Neuronal stem cell (in vitro differentiated cells): ENCODE measurements at regions not wholly inside any gene's neighbourhood (a gene's known extent, or its start where the extent isn't known, plus 50 kb on each side); places are given as distances from the start of the nearest gene placed in this dataset.
"Not testable (repeated sequence)": the region's sequence is repeated elsewhere in the genome, so short reads cannot be mapped to it uniquely, and the experiment has no call there.

Experiments used
- DNase-seq: peaks from one replicate; pipeline ENCODE4 v3.0.0-alpha.2; 2013; ENCODE audit warnings: low spot score
- H2AFZ ChIP-seq: one replicate; pipeline ENCODE4 v1.6.1; 2013; ENCODE audit warnings: mild to moderate bottlenecking, low read length, inconsistent platforms
- H2AK5ac ChIP-seq: 2 replicates; pipeline ENCODE4 v1.6.1; 2013; ENCODE audit warnings: low read depth, mild to moderate bottlenecking, inconsistent platforms, low read length, moderate library complexity, mixed read lengths
- H2BK120ac ChIP-seq: 2 replicates; pipeline ENCODE4 v1.6.1; 2013; ENCODE audit warnings: low read depth, mild to moderate bottlenecking, inconsistent platforms, low read length, moderate library complexity, mixed read lengths
- H2BK12ac ChIP-seq: one replicate; pipeline ENCODE4 v1.6.1; 2013; ENCODE audit warnings: low read length, inconsistent platforms
- H2BK15ac ChIP-seq: 2 replicates; pipeline ENCODE4 v1.6.1; 2013; ENCODE audit warnings: mild to moderate bottlenecking, low read length, inconsistent platforms, mixed read lengths
- H2BK5ac ChIP-seq: one replicate; pipeline ENCODE4 v1.6.1; 2013; ENCODE audit warnings: inconsistent platforms, mild to moderate bottlenecking, low read length, moderate library complexity
- H3K14ac ChIP-seq: one replicate; pipeline ENCODE4 v1.6.1; 2013; ENCODE audit warnings: low read length, inconsistent platforms
- H3K18ac ChIP-seq: 2 replicates; pipeline ENCODE4 v1.6.1; 2013; ENCODE audit warnings: low read length, inconsistent platforms
- H3K23ac ChIP-seq: 2 replicates; pipeline ENCODE4 v1.6.1; 2013; ENCODE audit warnings: low read depth, mild to moderate bottlenecking, mixed read lengths, low read length, inconsistent platforms; ENCODE audit not compliant: poor library complexity
- H3K27ac ChIP-seq: replicated peaks from 3 replicates; pipeline ENCODE4 v1.5.1; 2013; ENCODE audit warnings: low read length, inconsistent platforms
- H3K27me3 ChIP-seq, 3 experiments: 2 replicates each; pipeline ENCODE4 v1.6.1; 2013; ENCODE audit warnings: low read length in 3 of 3, mild to moderate bottlenecking in 2 of 3, inconsistent platforms in 1 of 3, low read depth in 1 of 3, mixed read lengths in 1 of 3, moderate library complexity in 1 of 3; ENCODE audit not compliant: control insufficient read depth in 3 of 3, insufficient read depth in 3 of 3
- H3K36me3 ChIP-seq, 2 donors: replicated peaks in 1 of 2; 2 replicates each; pipeline ENCODE4 v1.6.1; 2013; ENCODE audit warnings: low read length in 2 of 2; ENCODE audit not compliant: control insufficient read depth in 2 of 2, insufficient read depth in 2 of 2
- H3K4ac ChIP-seq: 2 replicates; pipeline ENCODE4 v1.6.1; 2013; ENCODE audit warnings: inconsistent platforms, mild to moderate bottlenecking, low read length, moderate library complexity
- H3K4me1 ChIP-seq, 2 donors: 1 replicate in 1 of 2; 2 replicates in 1 of 2; pipeline ENCODE4 v1.6.1; 2013; ENCODE audit warnings: low read length in 2 of 2, low read depth in 1 of 2; ENCODE audit not compliant: control insufficient read depth in 2 of 2, insufficient read depth in 1 of 2
- H3K4me2 ChIP-seq: one replicate; pipeline ENCODE4 v1.6.1; 2013; ENCODE audit warnings: mild to moderate bottlenecking, low read length, inconsistent platforms; ENCODE audit not compliant: insufficient read depth, poor library complexity, severe bottlenecking
- H3K4me3 ChIP-seq, 2 donors: 2 replicates each; pipeline ENCODE4 v1.5.1; 2013; ENCODE audit warnings: low read length in 2 of 2, mild to moderate bottlenecking in 2 of 2, inconsistent platforms in 1 of 2, moderate library complexity in 1 of 2
- H3K79me1 ChIP-seq: one replicate; pipeline ENCODE4 v1.6.1; 2013; ENCODE audit warnings: low read depth, mild to moderate bottlenecking, inconsistent platforms, low read length, moderate library complexity
- H3K9ac ChIP-seq: one replicate; pipeline ENCODE4 v1.6.1; 2013; ENCODE audit warnings: mild to moderate bottlenecking, low read depth, low read length, inconsistent platforms; ENCODE audit not compliant: poor library complexity
- H3K9me3 ChIP-seq, 2 donors: replicated peaks in 1 of 2; 2 replicates each; pipeline versions ENCODE3 to v1.6.1; 2013; ENCODE audit warnings: low read length in 2 of 2, mild to moderate bottlenecking in 2 of 2, inconsistent platforms in 1 of 2, low read depth in 1 of 2, mixed read lengths in 1 of 2, moderate library complexity in 1 of 2; ENCODE audit not compliant: control insufficient read depth in 2 of 2, insufficient read depth in 1 of 2
- H4K8ac ChIP-seq: one replicate; pipeline ENCODE4 v1.6.1; 2013; ENCODE audit warnings: low read depth, mild to moderate bottlenecking, inconsistent platforms, low read length, moderate library complexity
- H4K91ac ChIP-seq: one replicate; pipeline ENCODE4 v1.6.1; 2013; ENCODE audit warnings: low read length, low read depth, mild to moderate bottlenecking, inconsistent platforms; ENCODE audit not compliant: poor library complexity
- WGBS, 2 donors: extraction: QIAGEN DNeasy Blood & Tissue Kit; methylation state at CpG; one replicate each; pipeline ENCODE4 v1.1.7; 2013; ENCODE audit warnings: missing lambda C conversion rate in 2 of 2, mixed read lengths in 1 of 2; ENCODE audit not compliant: insufficient read length in 2 of 2, insufficient replicate concordance in 1 of 2; ENCODE audit errors: extremely low coverage in 2 of 2; 5-methylcytosine and 5-hydroxymethylcytosine counted together

GRCh38 chrX:4622486-4623167 is 909.2 kb upstream of the PRKX start:
- Histone ChIP-seq H2BK5ac (no peak overlapping the region), H4K91ac (no peak overlapping the region), H2AFZ (no peak overlapping the region), H3K4me3 (no peak overlapping the region), H3K27ac (no peak overlapping the region), H3K9me3 (no peaks in the 10 kb centered on the region), H3K18ac (no peak overlapping the region), H3K27me3 (no peaks in the 10 kb centered on the region), H3K23ac (no peak overlapping the region), H2BK12ac (no peak overlapping the region), H3K9ac (no peak overlapping the region), H3K4me2 (no peak overlapping the region), H3K4me1 (peaks cover 0 to 4% of the 10 kb centered on the region in 2 donors), H3K79me1 (no peaks in the 10 kb centered on the region), H2BK120ac (no peak overlapping the region), H3K4ac (no peak overlapping the region), H3K36me3 (no peaks in the 10 kb centered on the region), H2BK15ac (no peak overlapping the region), H4K8ac (no peak overlapping the region), H2AK5ac (no peak overlapping the region), H3K14ac (no peak overlapping the region)
- WGBS, 2 donors: no CpG with 5 or more reads among the region's 5 CpGs
- DNase-seq: no peak

- H3K23ac ChIP-seq, H3K27me3 ChIP-seq, H2BK15ac ChIP-seq, H4K91ac ChIP-seq, H3K79me1 ChIP-seq, H3K4me2 ChIP-seq, H3K27ac ChIP-seq, H3K4me1 ChIP-seq, H2BK12ac ChIP-seq, H3K36me3 ChIP-seq, H3K4me3 ChIP-seq, H2BK120ac ChIP-seq, DNase-seq, H2AK5ac ChIP-seq, H2AFZ ChIP-seq, H3K4ac ChIP-seq, H3K18ac ChIP-seq, H4K8ac ChIP-seq, H3K9me3 ChIP-seq, H3K14ac ChIP-seq, H2BK5ac ChIP-seq, H3K9ac ChIP-seq: not testable (repeated sequence)
- WGBS, 2 donors: no CpG with 5 or more reads among the region's 2 CpGs
Measured at GRCh38 chrX:4613651-4614050, 900.2 kb upstream of the PRKX start.

- H3K4ac ChIP-seq: no peak overlapping the region
- H3K27ac ChIP-seq: no peak overlapping the region
- H2BK120ac ChIP-seq: no peak overlapping the region
- no peak overlapping the region for H2BK12ac ChIP-seq
- H3K14ac ChIP-seq: no peak overlapping the region
- no peak overlapping the region for H3K4me3 ChIP-seq
- no peak for DNase-seq
- H3K9me3 ChIP-seq: no peaks in the 10 kb centered on the region
- no peaks in the 10 kb centered on the region for H3K27me3 ChIP-seq
- H3K36me3 ChIP-seq: no peaks in the 10 kb centered on the region
- no peak overlapping the region for H3K9ac ChIP-seq
- no peak overlapping the region for H2BK5ac ChIP-seq
- no peak overlapping the region for H3K4me2 ChIP-seq
- no CpG with 5 or more reads among the region's 6 CpGs for WGBS, 2 donors
- no peak overlapping the region for H3K23ac ChIP-seq
- no peak overlapping the region for H2AFZ ChIP-seq
- H3K18ac ChIP-seq: no peak overlapping the region
- H3K4me1 ChIP-seq: no peaks in the 10 kb centered on the region
- no peak overlapping the region for H4K91ac ChIP-seq
- H4K8ac ChIP-seq: no peak overlapping the region
- no peak overlapping the region for H2BK15ac ChIP-seq
- no peak overlapping the region for H2AK5ac ChIP-seq
- H3K79me1 ChIP-seq: no peaks in the 10 kb centered on the region
Measured at GRCh38 chrX:4588893-4589292, 875.4 kb upstream of the PRKX start.

- H3K23ac ChIP-seq: no peak overlapping the region
- H3K4me1 ChIP-seq: no peaks in the 10 kb centered on the region
- no peak overlapping the region for H4K8ac ChIP-seq
- no peaks in the 10 kb centered on the region for H3K27me3 ChIP-seq
- H3K36me3 ChIP-seq: no peaks in the 10 kb centered on the region
- H2BK120ac ChIP-seq: no peak overlapping the region
- H2AK5ac ChIP-seq: no peak overlapping the region
- H3K14ac ChIP-seq: no peak overlapping the region
- WGBS, 2 donors: no CpG with 5 or more reads among the region's 5 CpGs
- no peak for DNase-seq
- H3K9ac ChIP-seq: no peak overlapping the region
- H2BK15ac ChIP-seq: no peak overlapping the region
- H3K9me3 ChIP-seq: no peaks in the 10 kb centered on the region
- H3K27ac ChIP-seq: no peak overlapping the region
- no peak overlapping the region for H3K4me3 ChIP-seq
- no peak overlapping the region for H3K4ac ChIP-seq
- no peak overlapping the region for H3K18ac ChIP-seq
- H4K91ac ChIP-seq: no peak overlapping the region
- no peak overlapping the region for H2BK12ac ChIP-seq
- H3K79me1 ChIP-seq: no peaks in the 10 kb centered on the region
- H2AFZ ChIP-seq: no peak overlapping the region
- no peak overlapping the region for H2BK5ac ChIP-seq
- H3K4me2 ChIP-seq: no peak overlapping the region
Measured at GRCh38 chrX:4588466-4588865, 875.0 kb upstream of the PRKX start.
